C4-2B (cell line): ENCODE measurements at regions not wholly inside any gene's neighbourhood (a gene's known extent, or its start where the extent isn't known, plus 50 kb on each side); places are given as distances from the start of the nearest gene placed in this dataset.
"Not testable (repeated sequence)": the region's sequence is repeated elsewhere in the genome, so short reads cannot be mapped to it uniquely, and the experiment has no call there.

Experiments
- H3K27ac ChIP-seq: fragments of 450-650 bp; 2 replicates; pipeline ENCODE4 v1.5.1; 2017
- ZFX ChIP-seq: fragments of 450-650 bp; IDR thresholded peaks from 2 replicates; pipeline ENCODE4 v1.6.1; 2017
- TF ChIP-seq, protein P1 (sequence below): fragments of 450-650 bp; conservative IDR thresholded peaks from 2 replicates; pipeline ENCODE4 v1.5.1; 2017; ENCODE audit warnings: mild to moderate bottlenecking

DNA sequence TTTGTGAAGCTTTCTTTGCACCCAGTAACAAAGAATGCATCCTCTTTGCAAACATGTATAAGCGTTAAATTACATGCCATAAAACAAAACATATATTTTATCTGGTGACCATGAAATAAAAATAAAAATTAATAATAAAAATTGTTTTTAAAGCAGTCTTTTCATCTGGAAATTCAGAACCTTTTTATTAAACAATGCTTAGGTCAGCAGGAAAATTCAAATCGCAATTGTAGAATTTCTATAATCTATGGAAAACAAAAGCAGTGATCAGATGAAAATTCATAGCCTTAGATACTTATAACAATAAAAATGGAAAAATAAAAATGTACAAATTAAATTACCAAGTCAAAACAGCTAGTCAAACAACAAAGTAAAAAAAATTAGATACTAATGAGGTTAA is 435.9 kb upstream of the CHAC2 start:
- no peak for TF ChIP-seq ZFX
- TF ChIP-seq, protein P1, sequence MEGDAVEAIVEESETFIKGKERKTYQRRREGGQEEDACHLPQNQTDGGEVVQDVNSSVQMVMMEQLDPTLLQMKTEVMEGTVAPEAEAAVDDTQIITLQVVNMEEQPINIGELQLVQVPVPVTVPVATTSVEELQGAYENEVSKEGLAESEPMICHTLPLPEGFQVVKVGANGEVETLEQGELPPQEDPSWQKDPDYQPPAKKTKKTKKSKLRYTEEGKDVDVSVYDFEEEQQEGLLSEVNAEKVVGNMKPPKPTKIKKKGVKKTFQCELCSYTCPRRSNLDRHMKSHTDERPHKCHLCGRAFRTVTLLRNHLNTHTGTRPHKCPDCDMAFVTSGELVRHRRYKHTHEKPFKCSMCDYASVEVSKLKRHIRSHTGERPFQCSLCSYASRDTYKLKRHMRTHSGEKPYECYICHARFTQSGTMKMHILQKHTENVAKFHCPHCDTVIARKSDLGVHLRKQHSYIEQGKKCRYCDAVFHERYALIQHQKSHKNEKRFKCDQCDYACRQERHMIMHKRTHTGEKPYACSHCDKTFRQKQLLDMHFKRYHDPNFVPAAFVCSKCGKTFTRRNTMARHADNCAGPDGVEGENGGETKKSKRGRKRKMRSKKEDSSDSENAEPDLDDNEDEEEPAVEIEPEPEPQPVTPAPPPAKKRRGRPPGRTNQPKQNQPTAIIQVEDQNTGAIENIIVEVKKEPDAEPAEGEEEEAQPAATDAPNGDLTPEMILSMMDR = no peak

GRCh38 chr2:53317861-53318260 is 449.7 kb upstream of the CHAC2 start:
- no peak overlapping the region for H3K27ac ChIP-seq
- TF ChIP-seq, protein P1 = no peak
- TF ChIP-seq ZFX = no peak

More for the DNA sequence above, 435.9 kb upstream of the CHAC2 start:
- H3K27ac ChIP-seq = no peak overlapping the region

- H3K27ac ChIP-seq = no peak overlapping the region
- TF ChIP-seq ZFX = no peak
- TF ChIP-seq, protein P1 = no peak
Observed at GRCh38 chr2:53315149-53315548, 452.5 kb upstream of the CHAC2 start.

DNA sequence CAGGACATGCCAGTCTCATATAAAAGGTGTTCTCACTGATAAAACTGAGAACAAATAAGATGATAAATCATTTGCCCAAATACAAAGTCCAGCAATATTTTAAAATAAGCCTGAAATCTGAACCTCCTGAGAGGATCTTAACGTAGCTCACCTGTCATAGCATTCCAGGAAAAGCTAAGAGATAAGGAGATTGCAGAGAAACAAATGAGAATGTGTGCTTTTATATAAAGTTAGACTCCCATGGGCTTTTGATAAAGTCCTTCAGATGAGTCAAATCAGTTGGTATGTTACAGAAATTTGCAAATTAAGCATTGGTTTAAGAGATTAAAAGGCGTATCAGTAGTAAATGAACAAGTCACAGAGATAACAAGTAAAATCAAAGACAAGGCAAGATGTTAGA is 452.9 kb upstream of the CHAC2 start:
- no peak overlapping the region for H3K27ac ChIP-seq
- TF ChIP-seq ZFX = no peak
- TF ChIP-seq, protein P1 = no peak

- H3K27ac ChIP-seq = not testable (repeated sequence)
Observed at GRCh38 chr2:53313644-53314043, 454.0 kb upstream of the CHAC2 start.

DNA sequence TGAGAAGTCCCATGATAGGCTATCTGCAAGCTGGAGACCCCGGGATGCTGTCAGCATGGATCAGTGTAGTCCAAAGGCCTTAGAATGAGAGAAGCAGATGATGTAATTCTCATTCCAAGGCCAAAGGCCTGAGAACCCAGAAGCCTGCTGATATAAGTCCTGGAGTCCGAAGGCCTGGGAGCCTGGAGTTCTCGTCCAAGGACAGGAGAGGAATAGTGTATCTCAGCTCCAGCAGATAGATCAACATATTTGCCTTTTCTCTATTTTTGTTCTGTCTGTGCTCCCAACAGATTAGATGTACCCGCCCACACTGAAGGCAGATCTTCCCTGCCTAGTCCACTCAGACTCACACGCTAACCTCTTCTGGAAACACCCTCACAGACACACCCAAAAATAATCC is 454.9 kb upstream of the CHAC2 start:
- TF ChIP-seq, protein P1 = no peak
- TF ChIP-seq ZFX = no peak
- H3K27ac ChIP-seq = no peak overlapping the region

DNA sequence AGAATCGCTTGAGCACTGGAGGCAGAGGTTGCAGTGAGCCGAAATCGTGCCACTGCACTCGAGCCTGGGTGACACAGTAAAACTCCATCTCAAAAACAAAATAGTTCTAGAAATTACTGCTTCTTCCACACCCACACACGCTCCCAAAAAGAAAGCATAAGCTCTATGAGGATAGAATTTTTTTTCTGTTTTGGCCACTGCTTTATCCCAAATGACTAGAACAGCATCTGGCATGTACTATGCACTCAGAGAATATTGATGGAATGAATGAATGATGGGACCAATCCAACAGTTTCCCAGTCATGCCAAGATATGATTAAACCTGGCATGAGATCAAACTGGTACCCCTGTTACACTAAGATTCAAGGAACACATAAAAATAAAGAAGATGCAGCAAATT is 455.4 kb upstream of the CHAC2 start:
- no peak for TF ChIP-seq ZFX
- TF ChIP-seq, protein P1 = no peak
- no peak overlapping the region for H3K27ac ChIP-seq

GRCh38 chr2:53303012-53303578 is 464.5 kb upstream of the CHAC2 start:
- no peak for TF ChIP-seq ZFX
- TF ChIP-seq, protein P1 = no peak

More at GRCh38 chr2:53303012-53303578, 464.5 kb upstream of the CHAC2 start:
- H3K27ac ChIP-seq = no peak overlapping the region
